ENCODE measurements at regions not wholly inside any gene's neighbourhood (a gene's known extent, or its start where the extent isn't known, plus 50 kb on each side); places are given as distances from the start of the nearest gene placed in this dataset.

DNA sequence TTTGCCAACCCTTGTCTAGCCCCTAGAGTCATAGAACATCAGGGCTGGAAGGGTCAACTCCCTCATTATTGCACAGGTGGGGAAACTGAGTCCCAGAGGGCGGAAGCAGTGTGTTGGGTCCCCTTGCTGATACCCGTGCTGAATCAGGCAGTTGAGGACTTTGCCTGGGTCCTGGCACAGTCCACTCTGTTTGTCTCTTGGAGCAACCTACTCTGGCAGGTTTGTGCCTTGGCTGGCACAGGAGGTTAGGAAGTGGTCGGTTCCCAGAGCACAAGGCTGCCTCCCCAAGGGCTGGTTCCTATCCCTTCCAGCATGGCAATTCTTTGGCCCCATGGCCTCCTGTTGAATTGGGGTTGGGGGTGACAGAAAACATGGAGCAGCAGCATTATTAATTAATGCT is 94.5 kb upstream of the SHB start:
- H3K36me3 ChIP-seq (ENCODE audit: control insufficient read depth, insufficient read depth, low read length) = no peaks in the 10 kb centered on the region
- no peaks in the 10 kb centered on the region for H3K4me1 ChIP-seq (ENCODE audit: control insufficient read depth, insufficient read depth, low read length)
- no TSS peak for BruUV-seq (replicated peaks)
- intact Hi-C loops (cut with micrococcal nuclease; ENCODE audit: unreplicated experiment) (no loop called here), in situ Hi-C loops (cut with HindIII; ENCODE audit: low pct_unique_long_range_greater_than_20kb, low sequenced_read_pairs) (no loop called here)
- DNase-seq (ENCODE audit: low read depth, low spot score) (no peak), ATAC-seq (no peak)
- TF ChIP-seq, protein P1, sequence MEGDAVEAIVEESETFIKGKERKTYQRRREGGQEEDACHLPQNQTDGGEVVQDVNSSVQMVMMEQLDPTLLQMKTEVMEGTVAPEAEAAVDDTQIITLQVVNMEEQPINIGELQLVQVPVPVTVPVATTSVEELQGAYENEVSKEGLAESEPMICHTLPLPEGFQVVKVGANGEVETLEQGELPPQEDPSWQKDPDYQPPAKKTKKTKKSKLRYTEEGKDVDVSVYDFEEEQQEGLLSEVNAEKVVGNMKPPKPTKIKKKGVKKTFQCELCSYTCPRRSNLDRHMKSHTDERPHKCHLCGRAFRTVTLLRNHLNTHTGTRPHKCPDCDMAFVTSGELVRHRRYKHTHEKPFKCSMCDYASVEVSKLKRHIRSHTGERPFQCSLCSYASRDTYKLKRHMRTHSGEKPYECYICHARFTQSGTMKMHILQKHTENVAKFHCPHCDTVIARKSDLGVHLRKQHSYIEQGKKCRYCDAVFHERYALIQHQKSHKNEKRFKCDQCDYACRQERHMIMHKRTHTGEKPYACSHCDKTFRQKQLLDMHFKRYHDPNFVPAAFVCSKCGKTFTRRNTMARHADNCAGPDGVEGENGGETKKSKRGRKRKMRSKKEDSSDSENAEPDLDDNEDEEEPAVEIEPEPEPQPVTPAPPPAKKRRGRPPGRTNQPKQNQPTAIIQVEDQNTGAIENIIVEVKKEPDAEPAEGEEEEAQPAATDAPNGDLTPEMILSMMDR (IDR thresholded peaks at IDR 0.05) = no peak
- TF ChIP-seq REST (IDR thresholded peaks at IDR 0.05; ENCODE audit: insufficient read depth in 1 of 2, low read depth in 2 of 2, low read length in 1 of 2) = no peak
- TF ChIP-seq POLR2AphosphoS5 (IDR thresholded peaks at IDR 0.05; ENCODE audit: low read depth, low read length) = no peak
- POLR2A ChIA-PET = no interaction called here
- H3K4me3 ChIP-seq (ENCODE audit: low read depth in 2 of 2, low read length in 2 of 2) = no peak overlapping the region
- CTCF ChIA-PET = interaction anchor here (0.6 kb wide), 1 partner anchor 256 kb away, joined by 5 read pairs; no protein-coding TSS in a partner anchor
- no peaks in the 10 kb centered on the region for H3K27me3 ChIP-seq (ENCODE audit: control insufficient read depth, insufficient read depth, low read length)
- no peaks in the 10 kb centered on the region for H3K9me3 ChIP-seq (ENCODE audit: control insufficient read depth, insufficient read depth, low read depth, low read length)
- no peak overlapping the region for H3K27ac ChIP-seq (ENCODE audit: low read length)

- H3K4me3 ChIP-seq (ENCODE audit: low read depth in 2 of 2, low read length in 2 of 2) = no peak overlapping the region
- no peaks in the 10 kb centered on the region for H3K9me3 ChIP-seq (ENCODE audit: control insufficient read depth, insufficient read depth, low read depth, low read length)
- no peaks in the 10 kb centered on the region for H3K4me1 ChIP-seq (ENCODE audit: control insufficient read depth, insufficient read depth, low read length)
- CTCF ChIA-PET = no interaction called here
- intact Hi-C loops (cut with micrococcal nuclease; ENCODE audit: unreplicated experiment) = no loop called here
- TF ChIP-seq TCF7L2 (IDR thresholded peaks at IDR 0.05; ENCODE audit: low read depth, low read length) = no peak
- TF ChIP-seq POLR2AphosphoS5 (IDR thresholded peaks at IDR 0.05; ENCODE audit: low read depth, low read length) = no peak
- TF ChIP-seq, protein P1 (IDR thresholded peaks at IDR 0.05) = no peak
- no peak for TF ChIP-seq SIN3A (IDR thresholded peaks at IDR 0.05; ENCODE audit: borderline replicate concordance, insufficient read depth, low read depth, low read length)
- TF ChIP-seq REST (IDR thresholded peaks at IDR 0.05; ENCODE audit: insufficient read depth in 1 of 2, low read depth in 2 of 2, low read length in 1 of 2) = no peak
- no peaks in the 10 kb centered on the region for H3K36me3 ChIP-seq (ENCODE audit: control insufficient read depth, insufficient read depth, low read length)
- no peak for ATAC-seq
- H3K27ac ChIP-seq (ENCODE audit: low read length) = no peak overlapping the region
- H3K27me3 ChIP-seq (ENCODE audit: control insufficient read depth, insufficient read depth, low read length) = no peaks in the 10 kb centered on the region
- DNase-seq (ENCODE audit: low read depth, low spot score) = no peak
- in situ Hi-C loops (cut with HindIII; ENCODE audit: low pct_unique_long_range_greater_than_20kb, low sequenced_read_pairs) = no loop called here
- POLR2A ChIA-PET = no interaction called here
- BruUV-seq (replicated peaks) = no TSS peak
These were observed 93.5 kb upstream of the SHB start for GRCh38 chr9:38162332-38163211.
